ENCODE measurements at regions not wholly inside any gene's neighbourhood (a gene's known extent, or its start where the extent isn't known, plus 50 kb on each side); places are given as distances from the start of the nearest gene placed in this dataset.

DNA sequence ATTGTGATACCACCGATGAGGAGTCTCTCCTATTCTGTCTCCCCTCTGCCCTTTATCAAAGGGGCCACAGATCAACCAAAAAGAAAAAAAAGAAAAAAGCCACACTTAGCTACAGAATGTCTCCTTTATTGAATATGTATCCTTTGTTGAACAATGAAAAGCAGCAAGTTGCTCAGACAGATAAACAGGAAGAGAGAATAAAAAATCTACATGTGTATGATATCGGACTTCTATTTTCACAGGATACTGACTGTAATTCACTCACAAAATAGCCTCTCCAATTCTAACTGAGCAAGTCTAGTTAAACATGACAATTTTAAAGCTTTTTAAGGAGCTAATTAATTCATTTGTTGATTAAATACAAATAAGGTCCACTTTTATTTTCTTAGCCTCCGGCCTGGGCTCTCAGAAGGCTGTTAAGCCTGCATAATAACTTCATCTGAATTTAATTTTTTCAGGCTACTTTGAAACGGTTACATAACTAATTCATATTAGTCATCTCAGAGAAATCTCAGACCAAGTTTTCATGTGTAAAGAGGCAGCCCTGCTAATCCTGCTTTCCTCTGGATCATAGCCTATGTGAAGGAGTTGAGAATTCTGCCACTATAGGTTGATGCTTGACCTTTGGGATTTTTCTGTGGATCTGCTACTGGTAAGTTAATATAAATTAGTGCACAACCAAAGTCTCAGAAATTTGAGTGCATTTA, 304.1 kb upstream of the NR5A2 start:
- no peak for DNase-seq

DNA sequence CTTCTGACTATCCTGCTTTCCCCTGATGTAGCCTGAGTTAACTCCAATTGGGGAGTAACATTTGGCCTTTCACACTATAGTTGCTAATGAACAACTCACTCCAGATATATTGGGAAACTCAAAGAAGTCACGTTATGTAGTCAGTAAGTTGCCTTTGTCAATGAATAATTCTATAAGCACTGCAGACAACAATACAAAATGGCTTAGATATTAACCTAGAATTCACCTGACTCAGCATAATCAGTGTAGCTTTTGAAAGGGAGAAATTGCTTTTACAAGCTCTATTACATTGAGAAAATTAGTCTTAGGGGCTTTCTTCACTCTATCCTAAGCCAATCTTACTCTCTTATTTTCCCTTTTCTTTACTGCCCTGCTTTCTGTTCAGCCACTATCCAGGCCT, 303.5 kb upstream of the NR5A2 start:
- DNase-seq, result no peak

DNA sequence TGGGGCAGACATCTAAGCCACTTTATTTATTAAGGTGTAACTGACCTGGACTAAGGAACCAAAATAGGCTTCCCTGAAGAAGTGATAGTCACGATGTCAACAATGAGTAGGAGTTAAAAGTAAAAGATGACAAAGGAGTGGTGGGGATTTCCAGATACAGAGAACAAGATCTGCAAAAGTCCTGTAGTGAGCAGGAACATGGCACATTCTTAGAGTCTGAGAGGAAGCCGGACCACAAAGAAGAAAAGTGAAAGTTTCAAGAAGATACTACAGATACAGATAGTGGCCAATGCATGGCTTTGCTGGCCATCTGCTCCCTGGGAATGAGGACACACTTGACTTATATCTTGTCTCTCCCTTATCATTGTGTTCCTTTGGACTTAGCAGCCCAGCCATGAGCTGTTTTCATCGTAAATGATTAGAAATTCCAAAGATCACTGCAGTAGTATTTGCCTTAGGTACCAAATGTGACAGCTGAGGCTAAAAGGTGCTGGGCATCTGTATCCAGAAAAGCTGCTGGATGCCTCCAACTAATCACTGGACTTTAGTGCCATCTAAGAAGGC, 302.4 kb upstream of the NR5A2 start:
- no peak for DNase-seq

DNA sequence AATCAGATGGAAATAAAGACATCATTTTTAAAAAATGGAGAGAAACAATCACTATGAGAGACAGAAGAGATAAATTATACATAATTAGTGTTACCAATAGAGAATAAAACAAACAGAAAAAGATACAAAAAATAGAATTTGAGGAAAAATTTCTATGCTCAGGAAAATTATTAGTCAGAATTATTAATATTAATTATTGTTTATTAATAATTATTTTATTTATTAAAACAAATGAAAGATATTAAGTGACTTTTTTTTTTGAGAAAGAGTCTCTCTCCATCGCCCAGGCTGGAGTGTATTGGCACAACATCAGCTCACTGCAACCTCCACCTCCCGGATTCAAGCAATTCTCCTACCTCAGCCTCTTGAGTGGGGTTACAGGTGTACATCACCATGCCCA, 299.8 kb upstream of the NR5A2 start:
- no peak for DNase-seq

DNA sequence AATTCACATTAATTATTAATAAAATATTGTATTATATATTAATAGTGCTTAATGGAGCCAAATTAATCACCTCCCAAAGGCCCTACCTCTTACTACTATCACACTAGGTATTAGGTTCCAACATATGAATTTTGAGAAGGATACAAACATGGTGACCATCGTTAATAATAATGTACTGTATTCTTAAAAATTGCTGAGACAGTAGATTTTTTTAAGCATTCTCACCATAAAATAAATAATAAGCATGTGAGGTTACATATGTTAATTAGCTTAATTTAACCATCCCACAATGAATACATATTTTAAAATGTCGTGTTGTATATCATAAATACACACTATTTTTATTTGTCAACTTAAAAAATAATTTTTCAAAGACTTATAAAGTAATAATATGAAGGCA, 299.2 kb upstream of the NR5A2 start:
- no peak for DNase-seq

DNA sequence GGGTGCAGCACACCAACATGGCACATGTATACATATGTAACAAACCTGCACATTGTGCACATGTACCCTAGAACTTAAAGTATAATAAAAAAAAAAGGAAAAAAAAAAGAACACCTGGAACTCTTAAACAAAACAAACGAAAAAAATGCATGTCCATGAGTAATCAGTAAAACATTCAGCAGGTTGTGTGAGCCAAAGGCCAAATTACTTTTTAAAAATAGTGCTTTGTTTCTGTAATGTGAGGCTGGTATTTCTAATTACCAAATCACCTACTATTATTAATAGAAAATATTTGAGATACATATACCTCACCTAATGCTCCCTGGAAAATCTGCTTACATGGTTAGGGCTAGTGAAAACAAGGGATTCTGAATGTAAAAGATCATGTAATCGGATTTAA, 294.4 kb upstream of the NR5A2 start:
- no peak for DNase-seq

DNA sequence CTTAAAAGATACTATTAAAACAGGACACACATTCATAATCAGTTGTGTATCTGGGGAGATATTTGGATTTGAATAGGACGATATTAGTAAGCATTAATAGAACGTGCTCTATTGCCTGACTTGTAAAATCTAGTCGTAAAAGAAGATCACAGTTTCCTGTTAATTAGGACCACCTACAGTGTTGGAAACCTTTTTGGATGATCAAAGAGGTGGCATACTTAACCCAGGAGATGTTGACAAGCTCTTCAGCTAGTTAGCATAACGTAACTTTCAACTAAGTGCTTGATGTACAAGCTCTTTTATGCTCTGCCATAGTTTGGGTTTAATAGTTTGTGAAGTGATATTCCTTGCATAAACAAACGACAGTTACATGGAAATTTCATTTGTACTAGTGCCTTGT, 293.3 kb upstream of the NR5A2 start:
- DNase-seq, result no peak

DNA sequence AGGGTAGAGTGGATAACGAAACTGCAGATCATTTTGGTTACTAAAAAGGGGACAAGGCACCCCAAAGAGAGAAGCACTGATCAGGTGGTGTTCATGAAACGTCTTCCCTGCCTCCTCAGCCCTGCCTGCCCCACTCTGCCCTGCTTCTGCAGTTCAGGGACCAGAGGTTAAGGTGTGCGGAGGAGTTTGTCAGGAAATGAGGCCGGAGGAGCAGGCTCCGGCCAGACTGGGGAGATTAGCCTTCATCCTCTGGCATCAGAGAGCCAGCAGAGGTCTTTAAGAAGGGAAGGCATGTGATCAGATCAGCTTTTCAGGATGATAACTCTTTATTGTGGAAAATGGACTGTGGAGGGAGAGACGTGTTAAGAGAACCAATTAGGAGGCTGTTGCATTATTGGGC, 291.9 kb upstream of the NR5A2 start:
- DNase-seq, result no peak

DNA sequence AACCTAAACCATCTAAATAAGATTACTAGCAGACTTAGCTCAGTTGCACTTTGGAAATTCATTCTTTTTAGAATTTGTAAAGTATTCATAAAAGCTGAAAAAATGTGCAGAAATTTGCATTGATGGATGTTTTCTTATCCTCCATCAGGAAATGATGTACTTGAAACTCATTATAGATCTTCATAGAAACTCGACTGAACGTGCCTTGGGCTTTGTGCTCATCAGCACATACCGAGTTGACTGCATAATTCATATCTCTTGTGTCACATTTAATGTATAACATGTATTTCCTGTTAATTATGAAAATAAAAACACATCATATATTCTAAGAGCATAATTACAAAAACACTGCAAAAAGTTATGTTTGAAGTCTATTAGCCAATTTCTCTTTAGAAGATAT, 290.9 kb upstream of the NR5A2 start:
- DNase-seq, result no peak

DNA sequence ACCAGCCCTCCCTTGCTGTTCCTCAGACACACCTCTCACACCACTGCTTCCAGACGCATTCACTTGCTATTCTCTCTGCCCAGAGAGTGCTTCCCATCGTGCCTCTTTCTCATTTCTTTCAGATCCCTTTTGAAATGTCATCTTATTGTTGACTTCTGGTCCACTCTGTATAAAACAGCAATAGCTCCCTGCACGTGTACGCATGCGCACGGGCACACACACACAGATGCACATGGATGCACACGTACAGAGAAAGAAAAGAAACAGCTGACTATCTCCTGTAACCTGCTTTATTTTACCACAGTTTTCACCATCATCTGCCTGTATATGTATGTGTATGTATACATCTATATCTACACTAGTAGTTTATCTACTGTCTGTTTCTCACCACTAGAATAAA, 285.9 kb upstream of the NR5A2 start:
- no peak for DNase-seq

DNA sequence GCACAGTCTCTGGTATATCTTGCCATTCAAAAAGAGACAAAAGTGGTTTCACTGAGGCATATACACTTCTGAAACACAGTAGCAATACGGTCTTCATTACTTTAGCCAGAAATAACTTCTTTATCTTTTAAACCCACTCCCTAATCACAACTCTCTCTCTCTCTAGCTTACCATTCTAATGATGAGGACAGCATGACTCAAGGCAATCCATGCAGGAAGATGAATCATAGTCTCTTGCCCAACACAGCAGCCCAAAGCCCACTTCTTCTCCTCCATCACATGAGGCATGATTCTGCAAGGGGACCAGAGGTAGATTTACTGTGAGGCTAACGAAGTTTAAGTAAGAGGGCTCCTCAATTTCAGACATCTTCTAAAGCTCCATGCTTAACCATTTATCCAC, 285.0 kb upstream of the NR5A2 start:
- DNase-seq, result peak; percentile 35 to 45

DNA sequence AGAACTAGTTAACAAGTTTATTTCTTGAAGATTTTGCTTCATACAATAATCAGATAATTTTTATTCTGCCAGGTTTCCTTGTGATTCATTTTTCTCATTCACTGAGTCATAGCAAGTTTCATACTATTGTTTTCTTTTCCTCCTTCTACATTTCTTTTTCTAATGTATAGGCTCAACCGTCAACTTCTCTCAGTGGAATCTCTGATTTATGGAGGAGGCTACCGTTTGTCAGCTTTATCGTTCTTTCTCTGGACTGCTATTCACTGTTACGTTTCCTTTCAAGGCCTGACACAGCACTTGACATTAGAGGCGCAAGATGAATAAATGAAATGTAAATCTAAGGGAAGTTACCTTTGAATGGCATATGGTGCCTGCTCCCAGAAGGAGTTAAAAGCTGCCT, 284.3 kb upstream of the NR5A2 start:
- no peak for DNase-seq

DNA sequence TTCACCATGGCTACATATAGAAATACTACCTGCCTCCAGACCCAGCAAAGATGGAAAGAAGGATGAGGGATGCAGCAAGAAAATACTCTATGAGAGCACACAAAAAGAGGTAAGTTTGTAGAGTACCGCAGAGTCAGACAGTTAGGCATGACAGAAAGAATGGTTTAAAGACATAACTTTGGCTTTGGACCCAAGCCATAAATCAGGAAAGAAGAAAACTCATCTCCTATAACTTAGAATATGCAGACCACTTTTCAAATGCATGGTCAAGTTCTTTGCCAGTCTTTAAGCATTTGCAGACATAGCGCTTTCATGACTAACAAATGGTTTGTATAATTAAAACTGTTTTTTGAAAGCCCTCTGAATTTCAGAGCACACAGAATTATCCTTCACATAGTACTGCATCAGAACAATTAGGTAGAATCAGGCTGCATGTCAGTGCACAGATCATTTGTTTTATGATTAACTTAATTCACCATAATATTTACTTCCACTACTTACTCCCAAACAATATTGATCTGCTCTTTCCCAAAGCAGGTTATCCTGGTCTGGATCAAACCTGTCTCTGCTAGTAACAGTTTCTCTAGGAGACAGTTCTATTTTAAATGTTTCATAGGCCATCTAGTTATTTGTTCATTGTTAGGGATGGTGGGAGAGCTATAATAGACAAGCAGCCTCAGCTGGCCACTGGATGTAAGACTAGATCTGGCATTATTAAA, 280.7 kb upstream of the NR5A2 start:
- no peak for DNase-seq

DNA sequence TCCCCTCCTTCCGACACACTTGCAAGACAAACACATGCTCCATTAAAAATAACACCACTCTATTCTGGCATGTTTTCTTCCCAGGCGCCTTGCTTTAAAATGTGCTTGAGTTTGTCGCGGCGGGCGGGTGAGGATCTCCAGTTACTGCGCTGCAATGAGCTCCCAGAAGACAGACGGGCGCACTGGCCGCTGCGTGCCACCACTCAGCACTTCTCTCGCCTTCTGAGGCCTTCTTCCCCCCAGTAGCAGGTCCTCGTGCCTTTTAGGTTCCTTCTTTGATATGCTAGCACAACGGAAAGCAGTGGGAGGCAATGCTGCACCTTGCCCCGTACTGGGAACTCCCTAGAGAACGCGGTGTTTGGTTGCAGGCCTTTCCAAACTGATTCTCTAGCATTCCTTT, 279.5 kb upstream of the NR5A2 start:
- no peak for DNase-seq

DNA sequence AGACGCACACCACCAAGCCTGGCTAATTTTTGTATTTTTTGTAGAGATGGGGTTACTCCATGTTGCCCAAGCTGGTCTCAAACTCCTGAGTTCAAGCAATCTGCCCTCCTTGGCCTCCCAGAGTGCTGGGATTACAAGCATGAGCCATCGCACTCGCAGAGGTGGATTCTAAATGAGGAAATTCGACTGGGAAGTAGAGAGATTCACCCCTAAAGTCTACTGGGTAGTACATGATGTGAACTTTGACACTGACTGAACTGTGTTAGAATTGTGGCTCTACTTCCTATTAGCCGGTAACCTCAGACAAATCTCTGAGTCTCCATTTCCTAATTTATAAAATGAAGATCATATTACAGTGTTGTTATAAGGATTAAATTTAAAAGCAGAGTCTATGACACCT, 276.0 kb upstream of the NR5A2 start:
- DNase-seq, result no peak

DNA sequence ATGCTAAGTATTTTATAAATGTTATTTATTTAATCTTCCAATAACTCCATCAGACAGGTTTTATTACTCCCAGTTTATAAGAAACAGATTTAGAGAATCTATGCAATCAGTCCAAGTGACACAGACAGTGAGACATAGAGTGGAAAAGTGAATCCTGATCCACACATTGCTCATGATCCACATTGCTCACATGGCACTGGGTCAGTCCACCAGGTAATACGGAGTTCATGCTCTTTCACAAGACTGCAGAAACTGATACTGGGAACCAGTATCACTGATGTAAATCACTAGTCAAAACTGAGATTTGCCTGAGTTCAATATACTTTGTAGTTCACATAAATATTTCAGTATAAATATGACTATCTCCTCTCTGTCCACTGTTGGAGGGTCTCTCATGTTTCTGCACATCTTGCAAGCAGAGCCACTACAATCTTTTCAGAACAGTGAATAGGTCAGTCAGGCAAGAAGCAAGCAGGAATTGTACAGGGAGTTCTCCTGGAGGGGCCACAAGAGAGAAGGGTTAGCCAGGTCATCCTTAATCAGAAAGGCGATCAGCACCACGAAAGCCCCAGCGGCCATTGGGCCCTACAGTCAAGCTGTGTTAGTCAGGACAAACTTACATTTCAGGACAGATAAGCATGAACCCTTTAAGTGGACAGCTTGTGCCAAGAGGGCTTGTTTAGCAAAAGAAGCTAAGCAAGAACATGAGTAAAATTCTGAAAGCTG, 275.4 kb upstream of the NR5A2 start:
- DNase-seq, result no peak

DNA sequence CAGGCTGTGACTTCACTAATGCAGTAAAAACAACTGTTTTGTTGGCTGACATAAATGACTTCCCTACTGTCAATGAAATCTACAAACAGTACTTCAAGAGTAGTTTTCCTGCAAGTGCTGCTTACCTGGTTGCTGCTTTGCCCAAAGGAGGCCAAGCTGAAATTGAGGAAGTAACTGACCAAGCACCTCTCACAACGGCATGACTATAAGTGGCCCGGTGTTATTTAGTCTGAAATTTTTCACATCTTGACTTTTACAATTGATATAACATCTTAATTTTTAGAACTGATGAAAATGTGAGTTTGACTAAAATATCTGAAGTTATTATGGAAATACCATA, 274.9 kb upstream of the NR5A2 start:
- no peak for DNase-seq

DNA sequence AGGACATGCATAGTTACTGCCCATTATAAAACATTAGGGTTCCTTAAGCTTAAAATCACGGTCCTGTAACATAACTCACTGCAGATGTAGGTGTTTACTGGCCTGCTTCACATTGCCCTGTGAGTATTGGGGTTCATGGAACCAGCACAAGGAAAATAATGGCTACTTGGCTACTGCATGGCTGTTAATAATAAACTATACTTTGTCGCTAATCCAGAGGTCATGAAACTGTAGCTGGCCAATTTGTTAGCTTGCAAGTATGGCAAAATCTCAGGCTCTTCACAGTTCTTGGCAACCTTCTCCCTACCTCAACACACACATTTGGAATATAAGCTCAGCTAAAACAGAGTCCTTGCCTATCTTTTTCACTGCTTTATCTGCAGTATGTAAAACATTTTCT, 274.0 kb upstream of the NR5A2 start:
- no peak for DNase-seq

DNA sequence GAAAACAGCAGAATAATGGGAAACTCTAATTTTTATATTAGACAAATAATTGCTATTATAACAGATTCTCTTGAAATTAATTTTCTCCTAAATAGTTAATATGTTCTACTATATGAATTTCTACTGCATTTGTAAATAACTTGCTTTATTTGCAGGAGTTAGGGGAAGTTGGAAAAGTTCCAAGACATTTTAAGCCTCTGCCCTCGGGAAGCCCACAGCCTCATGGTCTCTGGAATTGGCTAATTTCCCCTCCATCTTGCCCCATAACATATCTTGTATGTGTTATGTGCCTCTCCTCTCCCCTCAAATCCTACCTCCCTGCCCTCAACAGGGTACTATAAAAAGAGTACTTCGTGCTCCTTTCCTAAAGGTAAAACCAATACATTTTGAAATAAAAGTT, 271.4 kb upstream of the NR5A2 start:
- peak; percentile 26 to 32 for DNase-seq

DNA sequence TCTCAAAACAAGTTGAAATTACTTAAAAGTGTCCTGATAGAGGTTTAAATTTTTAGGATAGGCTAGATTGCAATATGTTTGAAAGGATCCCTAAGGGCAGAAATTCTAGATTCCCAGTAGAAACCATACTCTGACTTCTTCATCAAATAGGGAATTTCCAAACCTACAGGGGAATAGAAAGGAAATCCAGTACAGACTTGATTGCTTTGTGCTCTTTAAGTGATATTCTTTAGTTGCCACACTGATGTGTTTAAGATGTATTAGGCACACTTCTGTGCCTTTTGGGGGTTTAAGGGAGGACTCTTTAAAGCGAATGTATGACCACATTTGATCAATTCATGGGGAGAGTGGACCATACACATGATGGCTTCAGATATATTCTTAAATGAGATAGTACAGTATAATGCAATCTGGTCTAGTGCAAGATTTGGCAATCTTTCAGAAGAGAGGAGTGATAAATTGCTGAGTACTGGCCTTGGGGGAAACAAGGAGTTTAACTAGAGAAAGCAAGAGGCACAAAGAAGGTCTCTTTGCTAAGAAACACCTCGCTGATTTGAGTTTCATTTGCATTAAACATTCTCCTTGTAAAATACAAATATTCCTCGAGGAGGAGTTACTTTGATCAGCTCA, 268.8 kb upstream of the NR5A2 start:
- DNase-seq, result no peak

DNA sequence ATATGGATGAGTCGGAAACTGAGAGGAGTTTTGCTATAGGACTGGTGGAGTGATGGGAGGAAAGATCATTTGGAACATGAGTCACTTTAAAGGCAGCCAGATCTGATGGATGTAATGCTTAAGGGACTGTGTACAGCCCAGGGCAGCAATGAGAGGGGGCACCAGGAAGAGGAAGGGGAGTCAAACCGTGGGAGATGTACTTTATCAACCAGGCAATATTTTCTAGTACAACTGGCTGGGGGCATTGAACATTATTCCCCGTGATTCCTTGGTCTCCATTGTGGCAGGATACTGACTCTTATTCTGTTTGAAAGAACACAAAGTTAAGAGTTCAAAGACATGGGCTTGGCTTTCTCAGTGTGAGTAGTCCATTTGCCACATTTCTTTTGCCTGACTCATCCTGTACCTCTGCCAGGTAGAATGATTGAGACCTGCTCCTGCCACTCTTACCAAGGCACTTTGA, 268.2 kb upstream of the NR5A2 start:
- no peak for DNase-seq

DNA sequence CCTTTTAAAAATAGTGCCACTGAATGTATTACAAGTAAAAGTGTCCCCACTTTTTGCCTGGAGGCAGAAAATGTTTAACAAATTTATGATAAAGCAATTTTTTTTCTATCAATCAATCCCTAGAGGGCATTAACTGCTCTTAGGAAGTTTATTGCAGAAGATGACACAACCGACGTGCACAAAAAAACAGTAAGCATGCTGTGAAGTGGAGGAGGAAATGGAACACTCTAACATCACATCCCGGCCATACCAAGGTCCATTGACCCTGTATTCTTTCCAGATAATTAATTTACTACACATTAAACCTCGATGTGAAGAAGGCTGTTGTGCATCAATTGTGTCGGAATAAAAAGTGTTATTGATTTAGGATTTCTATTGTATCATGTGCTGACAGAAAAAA, 264.9 kb upstream of the NR5A2 start:
- no peak for DNase-seq

DNA sequence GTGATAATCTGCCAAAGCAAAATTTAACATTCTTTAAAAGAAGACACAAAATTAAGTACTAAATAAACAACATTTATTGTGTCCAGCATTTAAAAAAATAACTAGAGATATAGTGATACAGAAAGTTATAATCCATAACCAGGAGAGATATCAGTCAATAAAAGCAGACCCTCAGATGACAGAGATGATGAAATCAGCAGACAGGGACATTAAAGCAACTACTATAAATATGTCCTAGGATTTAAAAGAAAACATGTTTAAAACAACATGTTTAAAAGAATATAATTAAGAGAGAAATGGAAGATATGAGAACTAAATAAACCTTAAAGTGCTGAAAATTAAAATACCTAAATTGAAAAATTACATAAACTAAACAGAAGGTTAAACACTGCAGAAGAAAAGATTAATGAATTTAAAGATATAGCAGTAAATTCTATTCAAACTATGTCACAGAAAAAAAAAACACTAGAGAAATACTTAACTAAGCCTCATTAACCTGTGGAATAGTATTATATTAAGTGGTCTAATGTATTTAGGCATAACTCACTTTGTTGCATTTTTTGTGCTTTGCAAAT, 261.2 kb upstream of the NR5A2 start:
- no peak for DNase-seq

All from Kasumi-1 (cell line).